Right lobe of liver (tissue), 6 donors: ENCODE measurements at regions not wholly inside any gene's neighbourhood (a gene's known extent, or its start where the extent isn't known, plus 50 kb on each side); places are given as distances from the start of the nearest gene placed in this dataset.
"Not testable (repeated sequence)": the region's sequence is repeated elsewhere in the genome, so short reads cannot be mapped to it uniquely, and the experiment has no call there.

ENCODE experiments used
- ATAC-seq, 4 donors: fragments of 200-7000 bp; cut with Tn5 transposase; one replicate each; pipeline ENCODE4 v1.9.1; 2020; ENCODE audit warnings: mild to moderate bottlenecking in 4 of 4, moderate library complexity in 4 of 4
- DNase-seq, 3 donors: peaks; one replicate each; pipeline ENCODE4 v3.0.0-alpha.2; 2020
- H3K27ac ChIP-seq, 3 donors: fragments of 200-600 bp; one replicate each; pipeline ENCODE4 v1.8.0; 2022
- H3K27me3 ChIP-seq, 2 donors: fragments of 200-600 bp; one replicate each; pipeline ENCODE4 v1.8.0; 2022
- H3K36me3 ChIP-seq, 4 donors: fragments of 200-600 bp; sonication (generic) in 1 of 4; one replicate each; pipeline versions ENCODE4 v1.5.1 to v1.8.0; 2017 to 2022; ENCODE audit warnings: control low read depth in 1 of 4
- H3K4me1 ChIP-seq, 4 donors: fragments of 200-600 bp; sonication (generic) in 1 of 4; one replicate each; pipeline versions ENCODE4 v1.5.1 to v1.8.0; 2017 to 2022; ENCODE audit warnings: control low read depth in 1 of 4
- H3K4me3 ChIP-seq, 3 donors: fragments of 200-600 bp; one replicate each; pipeline ENCODE4 v1.8.0; 2022
- H3K9me3 ChIP-seq, 4 donors: fragments of 200-600 bp; sonication (generic) in 1 of 4; one replicate each; pipeline versions ENCODE4 v1.5.1 to v1.8.0; 2017 to 2022; ENCODE audit warnings: control low read depth in 1 of 4
- CTCF ChIP-seq, 4 donors: fragments of 200-600 bp in 3 of 4; fragments of 450-650 bp in 1 of 4; IDR thresholded peaks; one replicate each; pipeline versions ENCODE4 v1.5.1 to v1.8.0; 2016 to 2022; ENCODE audit warnings: antibody characterized with exemption in 4 of 4, mild to moderate bottlenecking in 2 of 4
- POLR2A ChIP-seq: fragments of 450-650 bp; IDR thresholded peaks from one replicate; pipeline ENCODE4 v1.6.1; 2017; ENCODE audit warnings: antibody characterized with exemption, mild to moderate bottlenecking
- WGBS: methylation state at CpG from one replicate; pipeline ENCODE4 v1.1.6; 2018; ENCODE audit warnings: low coverage, low lambda C conversion rate; ENCODE audit not compliant: insufficient coverage; ENCODE audit errors: missing lambda C conversion rate; 5-methylcytosine and 5-hydroxymethylcytosine counted together
- intact Hi-C, 2 donors: fragments of 100-400 bp; cut with DNase I; formaldehyde crosslinking; loops; one replicate each; pipeline versions ENCODE4 v1.11.2 to v1.14.1; 2022
- donor health status: DM: no; HTN: yes; CAD: no.
- donor health status: DM: no; HTN: no; CAD: no.
- donor health status: DM: no; HTN: no; CAD: no.
- donor health status: DM: no; HTN: yes; CAD: no.
- donor health status: DM: no; HTN: yes; CAD: no.

GRCh38 chr6:6760002-6760401 is 171.5 kb downstream of the LY86 start:
- intact Hi-C loops = no loop called here
- Histone ChIP-seq H3K4me1 (peaks cover 0 to 19% (median 2%) of the 10 kb centered on the region in 4 donors), H3K27me3 (no peaks in the 10 kb centered on the region), H3K27ac (no peak overlapping the region), H3K36me3 (no peaks in the 10 kb centered on the region), H3K4me3 (no peak overlapping the region), H3K9me3 (no peaks in the 10 kb centered on the region)
- ATAC-seq (no peak), DNase-seq (no peak)
- TF ChIP-seq POLR2A (no peak), CTCF (IDR thresholded peaks at IDR 0.05) (no peak)
- WGBS = 90% methylated on average over 2 of the region's 3 CpGs

- ATAC-seq, intact Hi-C loops: not testable (repeated sequence)
These were observed 174.0 kb downstream of the LY86 start for GRCh38 chr6:6762566-6762965.

GRCh38 chr6:6764764-6765434 is 176.4 kb downstream of the LY86 start:
- Histone ChIP-seq H3K4me1 (peaks cover 0 to 24% (median 4%) of the 10 kb centered on the region in 4 donors), H3K27me3 (no peaks in the 10 kb centered on the region), H3K9me3 (no peaks in the 10 kb centered on the region), H3K27ac (peak overlapping the region in 2 of 3 donors; percentile 44 to 90), H3K36me3 (no peaks in the 10 kb centered on the region), H3K4me3 (no peak overlapping the region)
- WGBS = 51% methylated on average over 3 of the region's 3 CpGs
- intact Hi-C loops = no loop called here
- peak in 1 of 3 donors; percentile 72 for DNase-seq
- no peak for TF ChIP-seq CTCF (IDR thresholded peaks at IDR 0.05)
- TF ChIP-seq POLR2A = no peak
- peak; percentile 66 to 77 (median 76) for ATAC-seq

More at GRCh38 chr6:6762566-6762965, 174.0 kb downstream of the LY86 start:
- H3K4me3 ChIP-seq, H3K36me3 ChIP-seq, H3K9me3 ChIP-seq, DNase-seq, H3K27ac ChIP-seq, H3K27me3 ChIP-seq: not testable (repeated sequence)
- WGBS = 94% methylated on average over 2 of the region's 27 CpGs
- H3K4me1 ChIP-seq = peaks cover 0 to 38% (median 6%) of the 10 kb centered on the region in 4 donors

GRCh38 chr6:6766230-6766905 is 177.8 kb downstream of the LY86 start:
- Histone ChIP-seq H3K4me3 (peak overlapping the region in 1 of 3 donors; percentile 11), H3K4me1 (peaks cover 0 to 25% (median 4%) of the 10 kb centered on the region in 4 donors), H3K36me3 (no peaks in the 10 kb centered on the region), H3K9me3 (no peaks in the 10 kb centered on the region), H3K27me3 (no peaks in the 10 kb centered on the region), H3K27ac (peak overlapping the region in 2 of 3 donors; percentile 44 to 90)
- WGBS = 49% methylated on average over 6 of the region's 6 CpGs
- peak in 1 of 3 donors; percentile 87 for DNase-seq
- TF ChIP-seq POLR2A (no peak), CTCF (IDR thresholded peaks at IDR 0.05) (no peak)
- ATAC-seq = peak; percentile 80 to 89 (median 82)
- intact Hi-C loops = no loop called here

- Histone ChIP-seq H3K4me1 (peaks cover 0 to 27% (median 4%) of the 10 kb centered on the region in 4 donors), H3K27ac (no peak overlapping the region), H3K9me3 (no peaks in the 10 kb centered on the region), H3K4me3 (no peak overlapping the region), H3K27me3 (no peaks in the 10 kb centered on the region), H3K36me3 (no peaks in the 10 kb centered on the region)
- TF ChIP-seq POLR2A = no peak
- TF ChIP-seq CTCF (IDR thresholded peaks at IDR 0.05) = no peak
- DNase-seq (no peak), ATAC-seq (no peak)
- intact Hi-C loops = no loop called here
- 100% methylated on average over 1 of the region's 1 CpG for WGBS
These were observed 180.9 kb downstream of the LY86 start for GRCh38 chr6:6769466-6769865.
